ENCODE measurements at regions not wholly inside any gene's neighbourhood (a gene's known extent, or its start where the extent isn't known, plus 50 kb on each side); places are given as distances from the start of the nearest gene placed in this dataset.

DNA sequence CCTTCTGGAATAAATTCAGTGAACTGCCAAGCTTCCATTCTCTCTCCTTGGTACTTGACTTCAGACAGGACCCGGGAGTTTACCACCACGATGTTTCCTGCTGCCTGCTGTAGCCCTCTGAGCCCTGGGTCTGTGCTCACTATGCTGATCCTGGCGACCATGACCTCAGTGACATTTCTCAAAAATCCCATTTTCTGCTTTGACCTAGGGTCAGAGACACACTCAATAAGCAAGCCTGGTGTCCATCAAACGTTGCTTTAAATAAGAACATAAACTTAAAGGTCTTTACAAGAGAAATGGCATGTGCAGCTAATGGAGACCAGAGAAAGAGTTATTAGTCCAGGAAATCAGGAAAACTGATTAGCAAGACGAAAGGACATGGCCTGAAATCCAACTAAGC lies 509.7 kb upstream of the SULF2 start:
- DNase-seq (ENCODE audit: extremely low spot score, insufficient read length, low read depth) (no peak), FAIRE-seq (no peak)

DNA sequence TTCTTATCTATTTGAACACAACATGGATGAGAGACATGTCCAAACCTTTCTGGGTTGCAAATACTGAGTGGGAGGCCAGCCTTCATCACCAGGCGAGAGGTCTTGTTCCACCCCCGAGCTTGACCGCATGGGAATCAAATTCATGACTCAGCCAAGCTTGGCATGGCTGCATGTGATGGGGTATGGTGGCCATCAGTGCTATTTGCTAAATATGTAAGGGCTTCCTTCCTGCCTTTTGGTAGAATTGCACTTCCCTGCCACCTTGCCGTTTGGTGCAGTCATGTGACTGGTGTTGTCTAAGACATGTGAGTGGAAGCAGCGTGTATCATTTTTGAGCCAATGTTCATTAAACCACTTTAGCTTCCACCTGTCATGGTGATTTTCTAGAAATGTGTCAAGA lies 508.9 kb upstream of the SULF2 start:
- no peak for DNase-seq (ENCODE audit: extremely low spot score, insufficient read length, low read depth)
- no peak for FAIRE-seq

DNA sequence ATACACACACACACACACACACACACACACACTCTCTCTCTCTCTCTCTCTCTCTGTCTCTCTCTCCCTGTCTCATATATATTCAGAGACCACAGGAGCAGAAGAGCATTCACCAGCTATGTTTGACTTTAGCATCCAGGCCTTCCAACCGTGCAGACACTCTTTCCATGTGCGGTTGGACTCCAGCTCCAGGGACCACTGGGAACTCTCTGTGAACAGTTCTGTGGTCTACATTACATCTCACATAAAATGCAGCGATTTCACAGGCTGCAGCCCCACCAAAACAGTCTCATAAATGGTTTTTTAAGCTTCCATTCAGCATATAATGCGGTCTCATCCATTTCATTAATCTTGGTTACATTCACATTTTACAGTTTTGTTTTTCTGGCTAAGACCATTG lies 508.4 kb upstream of the SULF2 start:
- FAIRE-seq = no peak

GRCh38 chr20:48292806-48293205 lies 507.5 kb upstream of the SULF2 start:
- DNase-seq (ENCODE audit: extremely low spot score, insufficient read length, low read depth) (no peak), FAIRE-seq (no peak)

More for the DNA sequence above, 508.4 kb upstream of the SULF2 start:
- DNase-seq (ENCODE audit: extremely low spot score, insufficient read length, low read depth) = no peak

DNA sequence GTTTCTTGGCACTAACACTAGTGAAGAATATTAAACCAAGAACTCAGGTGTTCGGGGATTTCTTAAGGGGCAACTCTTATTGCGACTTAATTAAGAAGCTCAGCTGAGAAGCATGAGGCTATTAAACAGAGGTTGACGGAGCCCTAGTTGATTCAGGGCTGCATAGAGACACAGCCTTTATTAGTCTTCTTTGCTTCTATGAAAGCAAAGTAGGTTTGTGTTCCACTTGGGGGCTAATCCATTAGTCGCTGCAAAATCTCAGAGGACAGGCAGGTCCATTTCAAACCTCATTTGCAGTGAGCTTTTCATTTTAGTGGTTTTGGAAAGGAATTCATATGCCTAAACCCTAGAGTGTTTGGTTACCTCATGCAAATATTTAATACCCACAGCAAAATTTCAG lies 506.6 kb upstream of the SULF2 start:
- no peak for FAIRE-seq
- no peak for DNase-seq (ENCODE audit: extremely low spot score, insufficient read length, low read depth)

DNA sequence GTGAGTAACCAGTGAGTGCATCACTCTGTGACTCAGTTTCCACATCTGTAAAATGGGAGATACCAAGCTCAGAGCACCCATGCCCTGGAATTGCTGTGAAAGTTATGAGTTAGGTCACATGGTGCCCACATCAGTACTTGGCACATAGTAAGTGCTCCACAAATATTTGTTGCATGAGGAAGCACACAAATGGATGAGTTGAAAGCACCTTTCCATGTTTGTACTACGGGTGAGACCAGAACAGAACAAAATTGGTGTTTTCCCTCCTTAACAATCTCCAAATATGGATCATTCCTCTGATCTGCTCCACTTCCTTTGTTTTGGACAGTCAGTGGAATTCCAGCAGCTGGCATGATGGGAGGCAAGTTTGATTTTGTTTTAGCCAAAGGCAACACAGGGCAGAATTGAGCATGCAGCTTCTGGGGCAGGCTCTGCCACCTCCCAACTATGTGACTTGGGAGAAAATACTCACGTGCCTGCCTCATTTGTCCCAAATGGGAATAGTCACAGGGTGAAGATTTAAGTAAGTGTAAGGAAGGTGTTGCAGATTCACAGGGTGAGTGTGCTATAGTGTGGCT lies 503.7 kb upstream of the SULF2 start:
- FAIRE-seq = no peak
- DNase-seq (ENCODE audit: extremely low spot score, insufficient read length, low read depth) = no peak

GRCh38 chr20:48287552-48288170 lies 502.4 kb upstream of the SULF2 start:
- DNase-seq (ENCODE audit: extremely low spot score, insufficient read length, low read depth) (no peak), FAIRE-seq (no peak)

DNA sequence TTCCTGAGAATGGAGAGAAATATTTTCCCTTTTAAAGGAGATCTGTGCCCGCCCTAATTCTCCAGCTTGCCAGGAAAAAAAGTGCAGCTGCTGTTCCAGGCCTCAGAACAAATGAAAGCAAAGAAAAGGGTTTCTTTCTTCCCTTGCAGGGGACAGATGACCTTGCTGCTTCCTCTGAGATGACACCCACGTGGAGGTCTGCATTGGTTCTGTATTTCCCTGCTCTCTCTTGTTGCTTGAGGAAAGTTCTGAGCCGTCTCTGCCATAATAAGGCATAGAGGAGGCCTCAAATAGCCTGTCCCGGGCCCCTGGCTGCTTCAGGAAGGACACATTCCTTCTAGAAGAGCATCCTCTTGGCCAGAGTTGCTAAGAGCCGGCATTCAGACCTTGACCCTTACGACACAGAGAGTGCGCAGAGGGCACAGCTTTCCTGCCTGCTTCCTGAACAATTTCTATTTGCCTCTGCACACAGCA lies 501.8 kb upstream of the SULF2 start:
- DNase-seq (ENCODE audit: extremely low spot score, insufficient read length, low read depth) = no peak
- FAIRE-seq = no peak

DNA sequence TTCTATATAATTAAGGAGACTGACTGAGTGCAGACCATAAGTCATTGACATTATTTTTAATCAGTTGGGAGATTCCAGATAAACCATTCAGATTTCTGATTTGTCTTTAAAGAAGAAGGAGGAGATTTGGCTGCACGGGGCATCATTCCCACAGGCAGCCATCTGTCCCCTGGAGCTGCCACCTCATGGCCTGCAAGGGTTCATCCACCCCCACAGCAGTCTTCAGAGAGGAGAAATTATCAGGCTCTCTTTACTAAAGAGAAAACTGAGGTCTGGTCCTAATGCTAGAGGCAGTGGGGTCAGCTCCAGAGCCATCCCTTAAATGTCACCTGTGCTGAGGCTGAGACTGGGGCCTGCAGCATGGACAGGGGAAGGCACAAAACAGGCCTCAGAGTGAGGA lies 501.3 kb upstream of the SULF2 start:
- FAIRE-seq (no peak), DNase-seq (ENCODE audit: extremely low spot score, insufficient read length, low read depth) (no peak)

GRCh38 chr20:48285656-48286055 lies 500.4 kb upstream of the SULF2 start:
- no peak for DNase-seq (ENCODE audit: extremely low spot score, insufficient read length, low read depth)
- no peak for FAIRE-seq

GRCh38 chr20:48284837-48285236 lies 499.6 kb upstream of the SULF2 start:
- DNase-seq (ENCODE audit: extremely low spot score, insufficient read length, low read depth) = no peak

DNA sequence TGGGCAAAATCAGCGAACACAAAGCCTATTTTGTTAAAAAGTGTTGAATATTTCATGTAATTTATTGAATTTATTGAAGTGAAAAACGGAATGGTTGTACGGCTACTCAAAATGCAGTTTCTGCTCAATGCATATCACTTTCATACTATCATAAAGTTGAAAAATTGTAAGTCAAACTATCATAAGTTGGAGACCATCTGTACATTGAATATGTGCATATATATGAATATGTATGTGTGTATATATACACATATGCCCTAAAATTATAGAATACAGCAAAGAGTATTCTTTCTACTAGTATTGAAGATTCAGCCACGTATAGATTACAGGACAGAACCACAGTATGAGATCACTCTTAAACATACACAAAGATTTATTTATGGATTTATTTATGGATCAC lies 499.0 kb upstream of the SULF2 start:
- FAIRE-seq (no peak), DNase-seq (ENCODE audit: extremely low spot score, insufficient read length, low read depth) (no peak)

More at GRCh38 chr20:48284837-48285236, 499.6 kb upstream of the SULF2 start:
- FAIRE-seq = no peak

DNA sequence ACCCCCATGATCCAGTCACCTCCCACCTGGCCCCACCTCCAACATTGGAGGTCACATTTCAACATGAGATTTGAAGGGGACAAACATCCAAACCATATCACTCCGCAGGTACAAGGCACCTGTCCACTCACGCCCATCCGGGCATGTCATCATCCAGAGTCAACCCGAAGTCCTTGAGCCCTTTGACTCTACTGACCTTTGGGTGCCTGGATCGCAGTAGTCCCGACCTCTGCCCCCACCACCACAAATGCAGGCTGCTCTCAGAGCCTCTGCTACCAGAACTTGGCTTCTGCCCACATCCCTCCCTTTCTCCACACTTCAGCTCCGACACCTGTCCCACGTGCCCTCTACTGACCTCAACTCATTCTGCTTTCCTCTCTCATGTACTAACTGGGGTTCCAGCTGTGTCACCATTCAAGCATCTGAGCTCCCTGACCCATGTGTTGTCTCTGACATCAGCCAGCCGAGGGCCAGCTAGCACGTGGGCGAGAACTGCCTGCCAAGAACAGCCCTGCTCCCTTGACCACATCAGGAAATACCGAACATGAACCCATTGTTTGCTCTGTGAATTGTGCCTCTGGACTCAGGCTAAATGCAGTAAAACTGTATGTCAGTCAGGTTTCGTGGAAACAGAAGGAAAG lies 498.3 kb upstream of the SULF2 start:
- DNase-seq (ENCODE audit: extremely low spot score, insufficient read length, low read depth) = no peak
- FAIRE-seq = no peak

- DNase-seq (ENCODE audit: extremely low spot score, insufficient read length, low read depth) = no peak
- no peak for FAIRE-seq
Observed at GRCh38 chr20:48282591-48283228, 497.4 kb upstream of the SULF2 start.

- DNase-seq (ENCODE audit: extremely low spot score, insufficient read length, low read depth) = no peak
Observed at GRCh38 chr20:48281501-48281900, 496.2 kb upstream of the SULF2 start.

GRCh38 chr20:48278961-48279481 lies 493.7 kb upstream of the SULF2 start:
- FAIRE-seq (no peak), DNase-seq (ENCODE audit: extremely low spot score, insufficient read length, low read depth) (no peak)

More at GRCh38 chr20:48281501-48281900, 496.2 kb upstream of the SULF2 start:
- FAIRE-seq = no peak

GRCh38 chr20:48277266-48277665 lies 492.0 kb upstream of the SULF2 start:
- no peak for DNase-seq (ENCODE audit: extremely low spot score, insufficient read length, low read depth)
- FAIRE-seq = no peak

DNA sequence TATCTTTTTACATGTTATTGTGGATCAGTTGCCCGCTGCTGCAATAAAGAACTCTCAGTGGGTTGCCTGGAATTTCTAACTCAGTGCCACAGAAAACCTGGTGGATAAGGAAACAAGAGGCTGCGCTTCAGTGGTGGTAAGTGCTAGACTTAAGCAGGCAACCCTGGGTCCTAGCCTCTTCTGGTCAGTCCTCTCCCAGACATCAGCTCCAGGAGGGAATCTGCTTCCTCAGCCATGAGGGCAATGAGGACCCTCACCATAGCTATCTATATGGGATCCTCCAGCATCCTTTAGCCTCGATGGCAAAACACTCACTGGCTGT lies 490.7 kb upstream of the SULF2 start:
- FAIRE-seq (no peak), DNase-seq (ENCODE audit: extremely low spot score, insufficient read length, low read depth) (no peak)

DNA sequence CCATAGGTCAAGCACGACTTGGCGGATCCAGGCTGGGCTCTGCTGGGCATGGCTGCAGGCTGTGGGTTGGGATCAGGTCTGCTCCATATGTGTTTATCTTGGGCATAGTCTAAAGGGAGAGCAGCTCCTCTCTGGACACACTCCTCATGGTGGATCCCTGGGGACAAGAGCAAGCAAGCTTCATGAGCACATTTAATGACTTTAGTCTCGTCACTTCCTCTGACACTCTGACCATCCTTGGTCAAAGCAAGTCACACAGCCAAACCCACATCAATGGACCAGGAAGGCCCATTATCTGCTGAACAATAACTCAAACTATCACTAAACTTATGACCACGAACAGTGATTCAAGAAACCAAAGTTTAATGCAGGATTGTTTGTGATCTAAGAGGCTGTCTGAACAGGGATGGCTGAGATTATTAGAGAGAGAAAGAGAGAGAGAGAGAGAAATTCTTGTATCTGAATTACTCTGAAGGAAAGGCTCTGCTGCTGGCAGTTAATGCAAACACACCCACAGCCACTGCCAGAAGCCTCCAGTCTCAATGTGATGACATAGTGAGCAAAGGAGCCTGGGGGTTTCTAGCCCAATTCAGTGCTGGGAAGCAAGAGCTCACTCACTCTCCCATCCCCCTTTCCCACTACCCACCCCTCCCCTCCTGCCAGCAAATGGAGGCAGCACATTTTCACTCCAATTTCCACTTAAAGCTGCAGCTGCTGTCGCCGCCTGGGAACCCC lies 490.2 kb upstream of the SULF2 start:
- FAIRE-seq (no peak), DNase-seq (ENCODE audit: extremely low spot score, insufficient read length, low read depth) (no peak)

DNA sequence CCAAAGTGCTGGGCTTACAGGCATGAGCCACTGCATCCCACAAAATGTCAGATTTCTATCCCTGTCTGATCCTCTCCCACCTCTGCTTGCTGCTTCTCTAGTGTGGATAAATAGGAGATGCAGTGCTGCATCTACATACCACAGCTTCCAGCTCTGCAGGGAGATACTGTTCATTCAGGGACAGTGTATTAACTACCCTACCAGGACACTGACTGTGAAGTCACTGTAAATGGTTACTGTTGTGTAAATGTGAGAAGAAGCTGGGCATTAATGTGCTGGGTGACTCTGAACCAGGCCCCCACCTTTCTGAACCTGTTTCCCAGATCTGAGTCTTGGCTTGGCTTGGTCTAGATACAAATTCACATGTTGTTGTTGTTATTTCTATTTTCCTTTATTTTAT lies 488.6 kb upstream of the SULF2 start:
- no peak for DNase-seq (ENCODE audit: extremely low spot score, insufficient read length, low read depth)
- FAIRE-seq = no peak

All from GM18507 (cell line).